ENCODE measurements at regions not wholly inside any gene's neighbourhood (a gene's known extent, or its start where the extent isn't known, plus 50 kb on each side); places are given as distances from the start of the nearest gene placed in this dataset.

DNA sequence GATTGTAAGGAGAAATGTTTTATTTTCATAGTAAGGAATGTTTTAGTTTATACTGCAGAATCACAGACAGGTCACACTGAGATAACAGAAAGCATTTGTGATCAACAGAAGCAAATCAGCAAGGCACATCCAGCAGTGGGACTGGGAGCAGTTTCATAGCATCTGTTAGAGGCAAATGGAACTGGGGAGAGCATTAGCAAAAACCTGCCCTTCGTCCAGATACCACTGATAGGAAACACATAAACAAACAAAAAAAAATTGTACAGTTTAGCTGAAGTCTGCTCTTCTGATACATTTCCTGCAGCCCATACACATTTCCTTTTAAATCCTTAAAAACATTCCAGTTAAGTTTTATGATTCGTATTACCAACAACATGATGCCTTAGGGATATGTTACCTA lies 374.3 kb downstream of the PCDH7 start:
- no peaks in the 10 kb centered on the region for H3K79me2 ChIP-seq (ENCODE audit: insufficient read depth, low read length)
- no peak overlapping the region for H2AFZ ChIP-seq (ENCODE audit: low read length)
- no peaks in the 10 kb centered on the region for H3K79me1 ChIP-seq (ENCODE audit: insufficient read depth, low read depth, low read length, poor library complexity, severe bottlenecking)
- no peaks in the 10 kb centered on the region for H3K23me2 ChIP-seq (ENCODE audit: insufficient read length, low read depth, low read length, poor library complexity, severe bottlenecking)
- H2BK12ac ChIP-seq (ENCODE audit: insufficient read length, low read depth, low read length), result no peak overlapping the region
- no peaks in the 10 kb centered on the region for H3K27me3 Mint-ChIP-seq (ENCODE audit: low read depth)
- no peak overlapping the region for H3K27ac Mint-ChIP-seq
- no peak overlapping the region for H3K4ac ChIP-seq (ENCODE audit: low read depth, low read length)
- no peak overlapping the region for H3K4me2 ChIP-seq (ENCODE audit: insufficient read depth, insufficient read length, low read length)
- H3K14ac ChIP-seq (ENCODE audit: insufficient read depth, low read length), result no peak overlapping the region
- H3K18ac ChIP-seq (ENCODE audit: insufficient read length, low read depth, low read length), result no peak overlapping the region
- no peaks in the 10 kb centered on the region for H3K4me1 ChIP-seq (ENCODE audit: insufficient read depth, low read length)
- H3K36me3 Mint-ChIP-seq (ENCODE audit: insufficient read depth in 1 of 3, low read depth in 3 of 3), result no peaks in the 10 kb centered on the region
- no peaks in the 10 kb centered on the region for H4K20me1 ChIP-seq (ENCODE audit: control insufficient read depth, insufficient read depth, insufficient read length)
- no peak overlapping the region for H4K5ac ChIP-seq (ENCODE audit: insufficient read length, low read depth, low read length)
- no peak overlapping the region for H3K56ac ChIP-seq (ENCODE audit: insufficient read length, low read depth, low read length)
- no peak overlapping the region for H4K91ac ChIP-seq (ENCODE audit: insufficient read length, low read depth, low read length)
- no peak overlapping the region for H3K4me3 Mint-ChIP-seq
- no peak overlapping the region for H3T11ph ChIP-seq (ENCODE audit: low read length)
- H3K9ac ChIP-seq (ENCODE audit: extremely low read depth, insufficient read length, low read length), result no peak overlapping the region
- no peaks in the 10 kb centered on the region for H3K27me3 ChIP-seq (ENCODE audit: insufficient read depth, low read length)
- H2AK5ac ChIP-seq (ENCODE audit: insufficient read length, low read length), result no peak overlapping the region
- H2BK5ac ChIP-seq (ENCODE audit: insufficient read length, low read length), result no peak overlapping the region
- WGBS (ENCODE audit: extremely low coverage, insufficient read length, low lambda C conversion rate), result no CpG with 5 or more reads among the region's 2 CpGs
- H2BK20ac ChIP-seq (ENCODE audit: low read depth, low read length, poor library complexity, severe bottlenecking), result no peak overlapping the region
- H2BK15ac ChIP-seq (ENCODE audit: low read depth, low read length), result no peak overlapping the region
- H4K8ac ChIP-seq (replicated peaks; ENCODE audit: insufficient read length, low read depth, low read length), result no peak overlapping the region
- no peak for DNase-seq
- no peak overlapping the region for H3K27ac ChIP-seq (ENCODE audit: insufficient read length, low read depth, low read length)
- no peaks in the 10 kb centered on the region for H3K9me3 ChIP-seq (ENCODE audit: control insufficient read depth, low read depth, low read length)
- no peak overlapping the region for H3K23ac ChIP-seq (ENCODE audit: insufficient read length, low read depth, low read length)
- TF ChIP-seq, protein P1, sequence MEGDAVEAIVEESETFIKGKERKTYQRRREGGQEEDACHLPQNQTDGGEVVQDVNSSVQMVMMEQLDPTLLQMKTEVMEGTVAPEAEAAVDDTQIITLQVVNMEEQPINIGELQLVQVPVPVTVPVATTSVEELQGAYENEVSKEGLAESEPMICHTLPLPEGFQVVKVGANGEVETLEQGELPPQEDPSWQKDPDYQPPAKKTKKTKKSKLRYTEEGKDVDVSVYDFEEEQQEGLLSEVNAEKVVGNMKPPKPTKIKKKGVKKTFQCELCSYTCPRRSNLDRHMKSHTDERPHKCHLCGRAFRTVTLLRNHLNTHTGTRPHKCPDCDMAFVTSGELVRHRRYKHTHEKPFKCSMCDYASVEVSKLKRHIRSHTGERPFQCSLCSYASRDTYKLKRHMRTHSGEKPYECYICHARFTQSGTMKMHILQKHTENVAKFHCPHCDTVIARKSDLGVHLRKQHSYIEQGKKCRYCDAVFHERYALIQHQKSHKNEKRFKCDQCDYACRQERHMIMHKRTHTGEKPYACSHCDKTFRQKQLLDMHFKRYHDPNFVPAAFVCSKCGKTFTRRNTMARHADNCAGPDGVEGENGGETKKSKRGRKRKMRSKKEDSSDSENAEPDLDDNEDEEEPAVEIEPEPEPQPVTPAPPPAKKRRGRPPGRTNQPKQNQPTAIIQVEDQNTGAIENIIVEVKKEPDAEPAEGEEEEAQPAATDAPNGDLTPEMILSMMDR (conservative IDR thresholded peaks at IDR 0.05), result no peak
- H3K9me3 Mint-ChIP-seq, result no peaks in the 10 kb centered on the region
- no peaks in the 10 kb centered on the region for H3K4me1 Mint-ChIP-seq
- H2BK120ac ChIP-seq (ENCODE audit: low read depth, low read length, poor library complexity, severe bottlenecking), result no peak overlapping the region

Measured in H9 (cell line).